ENCODE measurements at regions not wholly inside any gene's neighbourhood (a gene's known extent, or its start where the extent isn't known, plus 50 kb on each side); places are given as distances from the start of the nearest gene placed in this dataset.

GRCh38 chr19:28983430-28983829, 229.5 kb downstream of the UQCRFS1 start:
- Histone ChIP-seq H3K27ac (replicated peaks) (no peak overlapping the region), H3K4me3 (replicated peaks; ENCODE audit: insufficient read depth, low read length) (no peak overlapping the region), H3K27me3 (ENCODE audit: insufficient read depth, poor library complexity, severe bottlenecking) (no peaks in the 10 kb centered on the region)
- no peak for DNase-seq (ENCODE audit: low read depth in 1 of 2, low spot score in 1 of 2)
- no peak for TF ChIP-seq REST (IDR thresholded peaks at IDR 0.05; ENCODE audit: insufficient replicate concordance, low read depth)
- TF ChIP-seq POLR2AphosphoS5 (IDR thresholded peaks at IDR 0.05; ENCODE audit: low read depth): no peak
- no peak for TF ChIP-seq GABPA (IDR thresholded peaks at IDR 0.05; ENCODE audit: low read depth)
- no peak for TF ChIP-seq SPI1 (IDR thresholded peaks at IDR 0.05; ENCODE audit: borderline replicate concordance, low read depth)
- no peak for TF ChIP-seq CTCF (IDR thresholded peaks at IDR 0.05; ENCODE audit: insufficient read depth, low read length)

- Histone ChIP-seq H3K4me3 (replicated peaks; ENCODE audit: insufficient read depth, low read length) (no peak overlapping the region), H3K27me3 (ENCODE audit: insufficient read depth, poor library complexity, severe bottlenecking) (no peaks in the 10 kb centered on the region), H3K27ac (replicated peaks) (no peak overlapping the region)
- TF ChIP-seq GABPA (IDR thresholded peaks at IDR 0.05; ENCODE audit: low read depth) (no peak), POLR2AphosphoS5 (IDR thresholded peaks at IDR 0.05; ENCODE audit: low read depth) (no peak), SPI1 (IDR thresholded peaks at IDR 0.05; ENCODE audit: borderline replicate concordance, low read depth) (no peak), CTCF (IDR thresholded peaks at IDR 0.05; ENCODE audit: insufficient read depth, low read length) (no peak), REST (IDR thresholded peaks at IDR 0.05; ENCODE audit: insufficient replicate concordance, low read depth) (no peak)
- DNase-seq (ENCODE audit: low read depth in 1 of 2, low spot score in 1 of 2): no peak
Observed at GRCh38 chr19:28981994-28982393, 231.0 kb downstream of the UQCRFS1 start.

GRCh38 chr19:28981518-28981917, 231.4 kb downstream of the UQCRFS1 start:
- Histone ChIP-seq H3K27ac (replicated peaks) (no peak overlapping the region), H3K4me3 (replicated peaks; ENCODE audit: insufficient read depth, low read length) (no peak overlapping the region), H3K27me3 (ENCODE audit: insufficient read depth, poor library complexity, severe bottlenecking) (no peaks in the 10 kb centered on the region)
- TF ChIP-seq REST (IDR thresholded peaks at IDR 0.05; ENCODE audit: insufficient replicate concordance, low read depth) (no peak), POLR2AphosphoS5 (IDR thresholded peaks at IDR 0.05; ENCODE audit: low read depth) (no peak), CTCF (IDR thresholded peaks at IDR 0.05; ENCODE audit: insufficient read depth, low read length) (no peak)
- DNase-seq (ENCODE audit: low read depth in 1 of 2, low spot score in 1 of 2): no peak
